ENCODE measurements at regions not wholly inside any gene's neighbourhood (a gene's known extent, or its start where the extent isn't known, plus 50 kb on each side); places are given as distances from the start of the nearest gene placed in this dataset.
A peak's percentile ranks its signal among the peaks of the same experiment; 100 is the strongest.

DNA sequence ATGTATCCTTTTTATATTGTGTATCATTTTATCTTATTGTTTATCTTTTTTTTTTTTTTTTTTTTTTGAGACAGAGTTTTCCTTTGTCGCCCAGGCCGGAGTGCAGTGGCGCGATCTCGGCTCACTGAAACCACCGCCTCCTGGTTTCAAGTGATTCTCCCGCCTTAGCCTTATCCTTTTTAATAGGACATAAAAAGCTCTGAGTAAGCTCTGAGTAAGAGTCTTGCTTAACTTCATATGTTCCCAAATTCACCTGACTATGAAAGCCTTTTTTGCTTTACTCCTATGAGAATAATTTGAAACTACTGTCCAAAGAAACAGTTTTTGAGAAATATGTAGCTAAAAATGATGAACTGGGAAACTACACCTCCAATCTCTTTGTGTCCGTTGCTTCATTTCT, 525.5 kb downstream of the IRS1 start:
- no peak for DNase-seq (ENCODE audit: low read depth)

DNA sequence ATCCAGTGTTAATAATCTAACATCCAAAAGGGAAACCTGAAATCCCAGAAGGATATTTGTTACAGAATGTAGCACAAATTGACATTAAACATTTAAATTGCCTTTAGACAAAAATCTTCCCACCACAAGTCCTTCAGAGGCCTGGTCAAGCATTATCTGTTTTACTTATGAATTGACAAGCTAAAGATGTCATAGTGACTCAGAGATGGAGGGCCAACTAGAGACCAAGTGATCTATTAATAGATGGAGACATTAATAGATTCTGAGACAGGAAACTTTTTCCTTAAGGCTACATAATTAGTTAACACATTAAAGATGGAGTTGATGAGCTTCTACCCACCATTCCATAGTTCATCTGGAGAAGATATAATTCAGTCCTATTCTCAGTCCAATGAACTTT, 526.2 kb downstream of the IRS1 start:
- DNase-seq (ENCODE audit: low read depth), result no peak

DNA sequence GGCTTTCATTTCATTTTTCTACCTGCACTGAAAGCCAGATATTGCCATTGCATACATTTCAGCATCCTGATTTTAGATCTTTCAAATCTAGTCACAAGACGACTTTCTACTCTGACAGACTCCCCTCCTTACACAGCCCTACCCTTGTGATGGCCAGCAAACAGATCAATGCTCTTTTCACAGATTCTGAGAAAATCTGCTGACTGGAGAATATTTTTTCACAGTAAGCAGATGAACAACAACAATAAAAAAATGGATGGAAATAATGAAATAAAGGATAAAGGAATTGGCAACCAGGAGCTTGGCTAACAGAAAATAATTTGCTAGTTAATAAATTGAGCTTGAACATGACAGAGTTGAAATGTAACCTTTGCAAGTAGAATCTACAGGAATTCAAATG, 527.2 kb downstream of the IRS1 start:
- no peak for DNase-seq (ENCODE audit: low read depth)

DNA sequence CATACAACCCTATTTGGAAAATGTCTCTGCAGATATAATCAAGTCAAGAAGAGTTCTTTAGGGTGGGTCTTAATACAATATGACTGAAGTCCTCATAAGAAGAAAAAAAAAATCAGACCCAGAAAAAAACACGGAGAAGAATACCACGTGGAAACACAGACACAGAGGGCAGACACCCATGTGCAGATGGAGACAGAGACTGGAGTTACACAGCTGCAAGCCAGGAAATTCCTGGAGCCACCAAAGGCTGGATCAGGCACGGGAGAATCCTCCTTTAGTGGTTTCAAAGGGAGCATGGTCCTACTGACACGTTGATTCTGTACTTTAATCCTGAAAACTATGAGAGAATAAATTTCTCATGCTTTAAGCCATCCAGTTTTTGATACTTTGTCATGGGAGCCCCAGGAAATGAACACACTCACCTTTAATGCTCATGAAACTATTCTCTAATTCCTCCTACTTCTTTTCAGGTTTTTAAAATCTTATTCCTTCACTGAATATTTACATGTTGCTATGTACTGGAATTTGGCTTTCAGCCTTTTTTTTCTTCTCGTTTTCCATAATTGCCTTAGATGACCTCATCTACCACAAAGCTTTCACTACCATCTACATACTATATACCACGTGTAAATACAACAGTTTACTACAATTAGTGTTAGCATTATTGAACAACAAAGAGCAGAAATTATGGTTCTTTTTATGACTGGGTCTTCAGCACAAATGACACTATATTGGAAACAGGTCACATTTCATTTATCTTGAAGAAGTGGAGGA, 529.1 kb downstream of the IRS1 start:
- no peak for DNase-seq (ENCODE audit: low read depth)

DNA sequence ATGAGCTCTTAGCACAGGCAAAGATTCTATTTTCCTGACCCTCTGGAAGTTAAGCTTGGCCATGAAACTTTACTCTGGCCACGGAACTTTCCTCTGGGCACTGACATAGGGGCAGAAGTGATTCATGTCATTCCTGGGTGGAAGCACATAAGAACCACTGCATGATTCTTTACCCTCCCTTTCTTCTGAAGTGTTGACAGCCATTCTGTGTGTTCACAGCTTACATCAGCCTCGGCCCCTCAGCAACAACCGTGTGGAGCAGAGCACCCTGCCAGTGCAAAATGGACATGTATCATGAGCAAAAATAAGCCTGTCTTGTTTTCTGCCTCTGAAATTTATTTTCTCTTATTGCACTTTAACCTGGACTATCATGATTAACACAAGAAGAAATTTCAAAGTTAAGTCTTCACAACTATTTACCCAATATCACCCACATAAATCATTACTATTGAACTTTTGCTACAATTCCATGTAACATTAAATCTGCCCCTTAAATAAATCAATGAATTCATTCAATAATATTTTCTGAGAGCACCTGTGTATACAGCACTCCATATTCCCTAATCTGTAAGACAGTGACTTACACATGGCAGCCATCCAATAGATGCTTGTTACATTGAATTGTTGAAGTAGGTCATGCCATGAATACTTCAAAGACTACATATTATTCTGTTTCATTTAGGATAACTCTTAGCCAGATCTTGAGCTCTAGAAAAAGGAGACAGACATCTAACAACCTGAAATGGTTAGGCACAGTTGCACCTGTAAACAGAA, 531.9 kb downstream of the IRS1 start:
- no peak for DNase-seq (ENCODE audit: low read depth)

DNA sequence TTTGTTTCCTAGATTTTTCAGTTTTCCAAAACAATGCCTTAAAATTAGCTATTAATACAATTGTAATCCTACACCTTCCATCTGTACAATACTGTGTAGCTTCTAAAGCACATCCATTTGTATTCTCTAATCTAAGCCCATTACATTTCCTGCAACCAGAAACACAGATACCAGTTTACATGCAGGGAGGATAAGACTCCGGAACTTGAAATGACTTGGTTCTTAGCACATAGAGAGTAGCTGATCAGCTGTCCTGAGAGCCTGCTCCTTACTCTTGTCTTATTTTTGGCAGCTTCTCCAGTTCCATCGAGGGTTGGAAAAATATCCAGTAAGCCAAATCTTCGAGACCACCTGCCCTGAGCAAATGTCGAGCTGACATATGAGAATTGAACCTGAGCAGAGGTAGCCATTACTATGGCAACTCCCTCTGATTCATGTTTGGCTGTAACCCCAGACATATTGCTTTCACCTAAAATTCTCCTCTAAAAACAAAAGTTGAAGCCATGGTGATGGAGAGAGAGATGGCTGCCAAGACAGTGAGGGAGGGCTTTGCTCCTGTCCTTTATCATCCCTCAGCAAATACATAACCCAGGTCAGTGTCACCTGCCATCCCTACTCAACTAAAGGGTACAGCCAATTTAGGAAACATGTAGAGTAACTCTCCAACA, 542.8 kb downstream of the IRS1 start:
- DNase-seq (ENCODE audit: low read depth), result no peak

DNA sequence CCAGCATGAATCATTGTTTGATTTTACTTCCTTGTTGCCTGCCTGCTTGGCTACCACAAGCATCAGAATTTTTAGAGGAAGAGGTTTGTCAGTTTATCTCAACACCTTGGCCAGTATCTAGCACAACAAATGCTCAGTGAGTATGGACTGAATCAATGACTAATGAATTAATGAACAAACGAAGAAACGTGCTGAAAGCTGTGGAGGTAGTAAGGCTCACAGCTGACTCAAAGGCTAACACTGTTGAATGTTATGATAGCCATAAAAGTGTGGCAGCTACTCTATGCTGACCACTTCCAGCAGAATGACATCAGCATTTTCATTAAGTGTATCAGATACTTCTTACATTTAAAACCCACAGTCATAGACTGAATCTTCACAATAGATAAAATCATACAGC, 543.4 kb downstream of the IRS1 start:
- no peak for DNase-seq (ENCODE audit: low read depth)

DNA sequence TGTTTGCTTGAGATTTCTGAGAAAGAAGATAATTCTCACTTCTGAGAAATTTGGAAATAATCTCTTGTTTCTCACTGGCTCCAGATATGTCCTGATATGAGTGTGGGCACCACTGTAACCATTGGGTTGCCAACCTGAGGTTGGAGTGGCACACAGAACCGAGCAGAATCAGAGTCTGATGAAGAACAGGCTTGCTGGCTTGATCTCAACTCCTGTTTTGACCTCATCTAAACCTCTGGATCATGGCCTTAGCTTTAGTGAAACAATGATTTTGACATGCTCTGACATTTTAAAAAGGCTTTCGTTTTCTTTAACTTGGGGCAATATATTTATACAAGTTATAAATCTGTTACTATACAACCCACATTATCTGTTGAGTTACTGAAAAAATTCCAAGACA, 548.0 kb downstream of the IRS1 start:
- DNase-seq (ENCODE audit: low read depth), result no peak

DNA sequence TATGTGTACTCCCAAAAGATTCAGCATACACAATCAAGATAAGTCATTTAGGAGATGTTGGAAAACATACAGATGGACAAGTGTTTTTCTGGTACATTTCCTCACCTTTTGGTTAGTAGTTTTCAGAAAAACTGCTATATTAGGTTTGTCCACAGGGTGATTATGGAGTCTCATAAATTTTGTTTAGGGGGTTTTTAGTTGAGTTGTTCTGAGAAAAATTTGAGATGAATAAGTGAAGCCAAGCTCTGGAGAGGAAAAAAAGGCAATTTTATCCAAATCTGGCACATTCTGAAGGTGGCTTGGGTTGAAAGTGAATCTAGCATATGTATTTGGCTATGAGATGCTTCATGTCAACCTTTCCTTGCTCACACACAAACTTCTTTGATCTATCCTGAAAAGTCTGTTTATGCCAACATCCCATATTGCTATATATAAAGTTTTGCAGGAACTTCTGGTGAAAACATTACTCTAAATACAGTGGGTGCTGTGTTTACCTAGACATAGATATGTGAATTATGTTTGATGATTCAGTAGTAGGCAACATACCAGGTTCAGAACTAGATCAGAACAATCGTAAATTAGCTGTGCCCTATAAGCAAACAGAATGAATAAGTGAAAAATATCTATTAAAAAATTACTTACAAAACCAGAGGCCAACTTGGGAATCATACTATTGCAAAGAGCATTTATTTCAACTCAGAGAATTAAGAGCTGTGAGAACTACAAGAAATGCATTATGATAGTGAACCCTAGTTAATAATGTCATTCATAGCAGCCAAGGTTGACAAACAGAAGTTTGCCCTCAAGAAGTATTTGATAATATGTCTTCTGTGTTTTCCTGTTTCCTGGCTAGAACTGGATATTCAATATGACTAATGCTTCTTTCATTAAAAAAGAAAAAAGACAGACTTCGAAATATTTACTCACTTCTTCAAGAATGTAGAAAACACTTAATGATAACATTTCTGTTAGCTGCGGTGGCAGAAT, 552.0 kb downstream of the IRS1 start:
- DNase-seq (ENCODE audit: low read depth), result no peak

DNA sequence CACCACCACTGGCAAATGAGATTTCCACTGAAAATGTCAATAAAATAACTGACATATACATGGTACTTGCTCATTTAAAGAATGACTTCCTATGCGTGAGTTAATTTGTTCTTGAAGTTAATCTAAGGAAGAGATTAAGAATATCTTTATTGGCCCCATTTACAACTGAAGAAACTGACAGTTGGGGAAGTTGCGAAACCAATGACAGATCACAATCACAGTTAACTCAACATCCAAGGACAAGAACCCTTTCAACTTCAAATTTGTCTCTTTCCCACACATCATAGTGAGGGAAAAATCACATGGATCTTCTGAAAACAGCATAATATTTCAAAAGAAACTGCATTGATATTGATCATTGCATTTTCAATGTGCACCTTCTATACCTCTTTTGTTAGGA, 565.4 kb downstream of the IRS1 start:
- DNase-seq (ENCODE audit: low read depth), result no peak

DNA sequence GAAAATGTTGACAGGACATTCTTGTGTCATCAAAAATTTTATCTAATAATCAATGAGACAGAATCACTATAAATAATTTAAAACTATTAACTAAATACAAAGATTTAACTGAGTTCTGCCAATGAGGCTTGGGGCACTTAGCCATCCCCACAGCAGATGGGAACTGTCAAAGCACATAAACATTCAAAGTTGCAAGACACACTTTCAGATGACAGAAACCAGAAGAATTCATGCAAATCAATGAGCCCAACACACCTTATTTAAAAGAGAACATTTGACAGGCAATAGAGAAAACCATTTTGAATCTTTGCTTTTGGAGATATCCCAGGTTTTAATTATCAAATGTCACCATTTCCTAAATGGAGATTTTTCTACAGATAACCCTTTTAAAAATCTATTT, 566.2 kb downstream of the IRS1 start:
- no peak for DNase-seq (ENCODE audit: low read depth)

DNA sequence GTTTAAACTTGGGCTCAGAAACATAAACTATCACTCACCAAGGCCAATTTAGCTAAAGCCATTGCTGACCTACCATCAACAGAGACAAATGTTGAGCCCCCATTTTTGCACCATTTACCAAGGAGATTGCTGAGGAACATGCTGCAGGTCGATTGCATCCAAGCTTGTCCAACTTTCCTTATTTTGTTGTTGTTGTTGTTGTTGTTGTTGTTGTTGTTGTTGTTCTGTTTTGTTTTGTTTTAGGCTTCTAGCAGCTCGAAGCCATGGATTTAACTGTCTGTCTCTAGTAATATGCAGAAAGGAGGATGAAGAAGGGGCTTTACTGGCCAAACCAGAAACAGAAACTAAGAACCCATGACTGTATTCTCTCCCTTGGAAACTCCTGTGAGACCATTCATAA, 571.5 kb downstream of the IRS1 start:
- no peak for DNase-seq (ENCODE audit: low read depth)

DNA sequence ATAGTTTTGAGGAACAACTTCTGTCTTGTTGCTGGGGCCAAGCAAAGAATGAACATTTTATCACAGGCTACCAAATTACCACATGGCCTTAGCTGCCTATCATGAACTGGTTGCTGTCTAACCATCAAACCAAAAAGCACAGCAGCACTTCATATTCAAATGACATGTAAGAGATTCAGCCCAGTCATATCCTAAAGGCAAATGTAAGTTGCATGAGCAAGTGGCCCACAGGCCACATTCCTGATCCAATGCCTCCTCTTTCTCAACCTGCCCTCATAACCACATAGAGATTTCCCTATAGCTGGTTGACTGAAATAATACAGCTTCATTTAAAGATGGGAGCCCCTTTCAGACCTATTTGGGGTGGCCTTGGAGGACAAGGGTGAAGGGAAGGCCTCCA, 572.3 kb downstream of the IRS1 start:
- DNase-seq (ENCODE audit: low read depth), result no peak

DNA sequence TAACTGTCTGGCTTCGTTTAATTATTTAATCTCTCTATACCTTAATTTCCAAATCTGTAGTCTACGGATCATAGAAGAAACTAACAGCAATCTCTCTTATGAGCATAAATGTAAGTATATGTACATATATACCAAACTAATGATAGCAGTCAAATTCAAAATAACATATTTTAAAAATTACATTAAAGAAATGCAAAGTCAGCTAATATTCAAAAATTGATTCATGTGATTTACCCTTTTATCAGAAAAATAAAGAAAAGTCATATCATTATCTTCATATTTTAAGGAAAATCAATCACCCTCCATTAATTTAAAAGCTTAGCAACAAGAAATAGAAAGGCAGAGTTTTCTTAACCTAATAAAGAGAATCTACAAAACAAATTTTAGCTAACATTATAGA, 575.9 kb downstream of the IRS1 start:
- no peak for DNase-seq (ENCODE audit: low read depth)

DNA sequence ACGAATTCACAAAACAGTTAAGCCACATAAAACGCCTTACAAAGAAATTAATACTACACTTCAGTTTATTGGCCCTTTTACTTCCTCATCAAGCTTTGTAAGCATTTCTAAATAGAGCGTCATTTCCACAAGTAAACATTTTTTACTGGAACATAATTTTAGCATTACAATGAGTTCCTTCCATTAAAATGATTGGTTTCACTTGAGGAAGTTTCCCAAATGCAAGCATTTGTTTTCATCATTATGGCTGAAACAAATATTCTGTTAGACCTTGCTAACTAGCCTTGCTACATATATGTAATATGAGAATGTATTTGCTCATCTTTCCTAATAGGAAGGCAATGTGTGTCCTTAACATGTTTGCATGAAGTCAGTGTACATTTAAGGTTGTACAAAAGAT, 579.1 kb downstream of the IRS1 start:
- DNase-seq (ENCODE audit: low read depth), result no peak

DNA sequence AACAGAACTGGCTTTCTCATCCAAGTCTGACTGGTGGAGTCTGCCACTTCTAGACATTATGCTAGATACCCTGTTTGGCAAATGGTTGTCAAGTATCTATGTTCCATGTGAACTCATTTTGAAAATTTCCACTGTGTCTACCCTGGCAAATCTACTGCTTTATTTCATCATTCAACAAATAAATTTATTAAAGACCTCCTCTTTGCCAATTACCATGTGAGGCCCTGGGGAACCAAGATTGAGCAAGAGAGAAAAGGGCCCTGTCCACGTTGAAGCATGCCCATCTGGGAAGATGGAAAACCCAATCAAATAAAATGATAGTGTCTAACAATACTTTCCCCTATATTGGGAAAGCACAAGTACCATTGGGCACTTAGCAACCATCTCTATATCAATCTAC, 582.4 kb downstream of the IRS1 start:
- no peak for DNase-seq (ENCODE audit: low read depth)

DNA sequence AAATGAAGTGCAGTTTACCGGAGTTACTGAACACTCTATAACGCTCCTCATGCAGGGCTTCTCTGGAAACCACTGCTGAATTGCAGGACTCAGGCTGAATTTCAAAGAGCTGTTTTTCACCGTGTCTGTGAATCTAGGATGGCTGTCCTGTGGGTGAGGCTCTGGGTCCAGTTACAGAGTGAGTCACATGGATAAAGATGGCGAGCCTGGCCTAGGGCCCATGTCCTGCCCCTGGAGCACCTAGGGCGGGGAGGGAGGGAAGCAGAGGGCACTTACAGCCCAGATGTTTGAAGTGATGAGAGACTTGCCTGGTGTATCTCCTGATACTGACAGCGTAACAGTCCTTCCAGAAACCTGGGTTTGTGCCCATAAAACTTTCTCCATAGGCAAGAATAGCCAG, 583.0 kb downstream of the IRS1 start:
- DNase-seq (ENCODE audit: low read depth), result no peak

DNA sequence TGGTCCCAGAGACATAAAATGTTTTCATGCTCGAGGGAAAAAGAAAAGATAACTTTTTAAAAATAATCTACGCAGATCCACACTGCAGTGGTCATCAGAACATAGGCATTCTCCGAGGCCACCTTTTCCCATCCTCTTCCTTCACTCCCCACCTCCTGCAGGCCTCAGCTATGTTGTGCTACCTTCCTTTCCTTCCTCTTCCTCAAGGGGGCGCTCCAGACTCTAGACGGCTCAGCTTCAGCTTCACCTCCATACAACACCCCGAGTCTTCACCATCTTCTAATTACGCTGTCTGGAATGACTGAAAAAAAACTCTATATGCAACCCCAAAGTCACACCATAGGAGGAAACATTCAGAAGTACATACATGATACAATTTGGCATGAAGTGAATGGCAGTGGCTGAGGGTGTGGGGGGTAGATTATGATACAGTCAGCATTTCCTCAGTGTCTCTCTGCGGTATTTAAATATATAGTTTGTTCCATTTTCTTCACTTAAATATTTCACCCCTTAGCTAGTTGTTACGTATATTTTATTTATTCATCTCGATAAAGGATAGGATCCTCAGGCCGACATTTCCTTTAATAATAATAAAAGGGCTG, 583.6 kb downstream of the IRS1 start:
- peak; percentile 20 for DNase-seq (ENCODE audit: low read depth)

DNA sequence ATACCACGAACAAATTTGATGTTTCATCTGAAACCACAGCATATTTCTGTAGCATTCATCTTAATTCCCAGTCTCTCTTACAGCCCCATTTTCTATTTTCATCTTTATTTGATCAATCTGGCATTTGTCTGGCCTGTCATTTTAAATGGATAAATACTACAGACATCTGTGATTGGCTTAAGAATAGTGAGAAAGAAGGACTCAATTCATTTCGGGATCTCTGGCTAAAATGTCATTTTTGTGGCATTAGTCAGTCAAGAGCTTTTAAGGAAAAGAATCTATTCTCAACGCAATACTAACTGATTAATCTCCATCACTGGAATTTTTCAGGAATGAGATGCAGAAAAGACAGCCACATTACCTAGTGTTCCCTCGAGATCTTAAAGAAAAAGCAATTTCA, 585.9 kb downstream of the IRS1 start:
- no peak for DNase-seq (ENCODE audit: low read depth)

DNA sequence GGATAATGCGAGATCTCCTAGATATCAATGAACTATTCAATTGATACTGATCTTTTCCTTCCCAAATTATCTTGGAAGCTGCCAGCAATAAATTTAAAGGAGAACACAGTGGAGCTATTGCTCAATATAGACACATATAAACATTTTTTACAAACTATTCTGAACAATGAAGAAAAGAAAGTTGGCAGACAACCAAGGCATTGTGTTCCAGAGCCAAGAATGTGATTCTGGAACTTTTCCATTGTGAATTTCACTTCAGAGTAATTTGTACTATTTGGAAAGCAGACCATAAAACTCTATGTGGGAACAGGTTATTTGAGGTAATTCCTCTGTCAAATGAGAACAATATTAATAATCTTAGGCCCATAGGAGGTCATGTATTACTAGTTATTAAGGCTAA, 588.2 kb downstream of the IRS1 start:
- DNase-seq (ENCODE audit: low read depth), result no peak

DNA sequence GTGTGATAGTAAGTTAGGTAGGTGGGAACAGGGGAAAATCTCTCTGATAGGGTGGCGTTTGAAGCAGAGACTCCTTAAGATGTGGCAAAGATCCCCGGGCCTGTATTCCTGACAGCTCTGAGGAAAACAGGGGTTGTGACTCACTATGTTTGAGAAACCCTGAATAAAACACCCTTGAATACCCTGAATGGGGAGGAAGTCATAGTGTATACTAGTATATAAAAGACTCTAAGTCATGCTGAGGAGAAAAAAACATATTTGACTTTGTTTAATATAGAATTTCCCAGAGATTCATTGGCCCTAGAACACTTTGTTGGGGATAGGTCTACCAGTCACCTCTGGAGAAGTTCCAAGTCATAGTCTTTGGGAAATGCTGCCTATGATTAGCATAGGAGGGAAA, 590.9 kb downstream of the IRS1 start:
- no peak for DNase-seq (ENCODE audit: low read depth)

DNA sequence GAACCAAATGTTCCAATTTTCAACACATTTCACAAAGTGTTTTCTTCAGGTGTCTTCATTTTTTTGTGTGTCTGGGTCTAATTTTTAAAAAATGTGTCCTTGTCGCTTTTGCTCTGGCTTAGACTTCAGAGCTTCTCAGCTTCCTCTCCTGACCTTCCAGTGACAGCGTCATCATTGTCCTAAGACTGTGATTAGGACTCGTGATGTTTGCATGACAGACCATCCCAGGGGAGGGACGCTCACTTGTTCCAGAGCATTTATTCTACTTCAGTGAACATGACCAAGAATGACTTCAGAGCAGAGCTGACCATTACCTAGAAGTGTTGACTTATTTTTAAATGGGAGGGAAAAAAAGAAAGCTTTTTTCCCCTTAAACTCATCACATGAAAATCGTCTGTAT, 591.9 kb downstream of the IRS1 start:
- no peak for DNase-seq (ENCODE audit: low read depth)
